ENCODE measurements at regions not wholly inside any gene's neighbourhood (a gene's known extent, or its start where the extent isn't known, plus 50 kb on each side); places are given as distances from the start of the nearest gene placed in this dataset.
"Not testable (repeated sequence)": the region's sequence is repeated elsewhere in the genome, so short reads cannot be mapped to it uniquely, and the experiment has no call there.

- Histone ChIP-seq H3K9ac (ENCODE audit: low read length in 3 of 3) (no peak overlapping the region), H3K27ac (ENCODE audit: low read depth in 2 of 2, low read length in 2 of 2) (no peak overlapping the region), H3K27me3 (ENCODE audit: control insufficient read depth, insufficient read depth, low read length) (no peaks in the 10 kb centered on the region), H3K4me3 (ENCODE audit: low read length in 3 of 3) (no peak overlapping the region), H3K4me1 (ENCODE audit: control insufficient read depth in 2 of 3, insufficient read depth in 2 of 3, low read depth in 1 of 3, low read length in 3 of 3) (no peaks in the 10 kb centered on the region), H3K9me3 (ENCODE audit: control insufficient read depth in 2 of 3, insufficient read depth in 1 of 3, low read length in 3 of 3) (no peaks in the 10 kb centered on the region), H3K36me3 (ENCODE audit: control insufficient read depth in 2 of 3, insufficient read depth in 3 of 3, low read length in 3 of 3) (no peaks in the 10 kb centered on the region)
- TF ChIP-seq, protein P1, sequence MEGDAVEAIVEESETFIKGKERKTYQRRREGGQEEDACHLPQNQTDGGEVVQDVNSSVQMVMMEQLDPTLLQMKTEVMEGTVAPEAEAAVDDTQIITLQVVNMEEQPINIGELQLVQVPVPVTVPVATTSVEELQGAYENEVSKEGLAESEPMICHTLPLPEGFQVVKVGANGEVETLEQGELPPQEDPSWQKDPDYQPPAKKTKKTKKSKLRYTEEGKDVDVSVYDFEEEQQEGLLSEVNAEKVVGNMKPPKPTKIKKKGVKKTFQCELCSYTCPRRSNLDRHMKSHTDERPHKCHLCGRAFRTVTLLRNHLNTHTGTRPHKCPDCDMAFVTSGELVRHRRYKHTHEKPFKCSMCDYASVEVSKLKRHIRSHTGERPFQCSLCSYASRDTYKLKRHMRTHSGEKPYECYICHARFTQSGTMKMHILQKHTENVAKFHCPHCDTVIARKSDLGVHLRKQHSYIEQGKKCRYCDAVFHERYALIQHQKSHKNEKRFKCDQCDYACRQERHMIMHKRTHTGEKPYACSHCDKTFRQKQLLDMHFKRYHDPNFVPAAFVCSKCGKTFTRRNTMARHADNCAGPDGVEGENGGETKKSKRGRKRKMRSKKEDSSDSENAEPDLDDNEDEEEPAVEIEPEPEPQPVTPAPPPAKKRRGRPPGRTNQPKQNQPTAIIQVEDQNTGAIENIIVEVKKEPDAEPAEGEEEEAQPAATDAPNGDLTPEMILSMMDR (IDR thresholded peaks at IDR 0.05; ENCODE audit: borderline replicate concordance, extremely low read depth, insufficient read depth) = no peak
- intact Hi-C loops (cut with DNase I) = no loop called here
- no peak for FAIRE-seq
- DNase-seq = no peak
Measured at GRCh38 chr6:167211295-167211648, 53.5 kb upstream of the GPR31 start.

- intact Hi-C loops (cut with DNase I) = no loop called here
- DNase-seq (no peak), FAIRE-seq (no peak)
- no peaks in the 10 kb centered on the region for H3K4me1 ChIP-seq (ENCODE audit: control insufficient read depth in 2 of 3, insufficient read depth in 2 of 3, low read depth in 1 of 3, low read length in 3 of 3)
- H3K27ac ChIP-seq (ENCODE audit: low read depth in 2 of 2, low read length in 2 of 2) = no peak overlapping the region
- no peaks in the 10 kb centered on the region for H3K9me3 ChIP-seq (ENCODE audit: control insufficient read depth in 2 of 3, insufficient read depth in 1 of 3, low read length in 3 of 3)
- H3K9ac ChIP-seq (ENCODE audit: low read length in 3 of 3) = no peak overlapping the region
- no peaks in the 10 kb centered on the region for H3K27me3 ChIP-seq (ENCODE audit: control insufficient read depth, insufficient read depth, low read length)
- TF ChIP-seq, protein P1 (IDR thresholded peaks at IDR 0.05; ENCODE audit: borderline replicate concordance, extremely low read depth, insufficient read depth) = no peak
- H3K36me3 ChIP-seq (ENCODE audit: control insufficient read depth in 2 of 3, insufficient read depth in 3 of 3, low read length in 3 of 3) = no peaks in the 10 kb centered on the region
- H3K4me3 ChIP-seq (ENCODE audit: low read length in 3 of 3) = no peak overlapping the region
Measured at GRCh38 chr6:167211881-167212712, 54.3 kb upstream of the GPR31 start.

DNA sequence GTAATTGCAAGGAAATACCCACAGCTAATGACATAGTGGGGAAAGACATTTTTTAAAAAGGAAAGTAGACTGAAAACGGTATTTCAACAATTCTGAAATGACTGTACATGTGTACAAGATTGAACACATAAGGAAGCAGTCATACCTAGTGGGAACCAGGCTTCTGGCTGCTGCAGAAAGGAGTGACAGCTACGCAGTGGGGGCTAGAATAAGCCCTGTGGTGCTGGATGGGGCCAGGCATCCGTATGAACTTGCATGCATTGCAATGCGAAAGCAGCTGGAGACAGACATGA, 54.9 kb upstream of the GPR31 start:
- no peak for DNase-seq
- H3K36me3 ChIP-seq (ENCODE audit: control insufficient read depth in 2 of 3, insufficient read depth in 3 of 3, low read length in 3 of 3) = no peaks in the 10 kb centered on the region
- H3K27me3 ChIP-seq (ENCODE audit: control insufficient read depth, insufficient read depth, low read length) = no peaks in the 10 kb centered on the region
- no peak overlapping the region for H3K9ac ChIP-seq (ENCODE audit: low read length in 3 of 3)
- no peak overlapping the region for H3K4me3 ChIP-seq (ENCODE audit: low read length in 3 of 3)
- no peaks in the 10 kb centered on the region for H3K4me1 ChIP-seq (ENCODE audit: control insufficient read depth in 2 of 3, insufficient read depth in 2 of 3, low read depth in 1 of 3, low read length in 3 of 3)
- TF ChIP-seq, protein P1 (IDR thresholded peaks at IDR 0.05; ENCODE audit: borderline replicate concordance, extremely low read depth, insufficient read depth) = no peak
- no peak for FAIRE-seq
- no peak overlapping the region for H3K27ac ChIP-seq (ENCODE audit: low read depth in 2 of 2, low read length in 2 of 2)
- intact Hi-C loops (cut with DNase I) = no loop called here
- no peaks in the 10 kb centered on the region for H3K9me3 ChIP-seq (ENCODE audit: control insufficient read depth in 2 of 3, insufficient read depth in 1 of 3, low read length in 3 of 3)

DNA sequence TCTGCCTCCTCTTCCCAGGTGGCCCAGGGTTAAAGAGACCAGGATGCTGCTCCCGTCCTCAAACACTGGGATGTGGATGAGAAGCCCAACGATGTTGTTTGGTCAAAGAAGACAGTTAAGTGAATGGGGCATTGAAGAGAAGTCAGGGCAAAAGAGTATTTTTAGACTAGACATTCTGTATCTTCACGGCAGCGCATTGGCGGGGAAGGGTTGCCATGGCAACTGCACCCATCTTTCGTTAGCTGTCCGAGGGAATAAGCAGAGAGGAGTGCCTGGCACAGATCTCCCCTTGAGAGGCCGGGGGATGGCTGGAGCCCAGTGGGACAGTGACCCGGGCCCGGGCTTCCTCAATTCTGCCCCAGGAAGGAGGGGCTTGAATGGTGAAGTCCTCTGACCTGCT, 56.4 kb upstream of the GPR31 start:
- H3K4me3 ChIP-seq (ENCODE audit: low read length in 3 of 3) = no peak overlapping the region
- H3K27ac ChIP-seq (ENCODE audit: low read depth in 2 of 2, low read length in 2 of 2) = no peak overlapping the region
- no peak for FAIRE-seq
- H3K9ac ChIP-seq (ENCODE audit: low read length in 3 of 3) = no peak overlapping the region
- TF ChIP-seq, protein P1 (IDR thresholded peaks at IDR 0.05; ENCODE audit: borderline replicate concordance, extremely low read depth, insufficient read depth) = no peak
- H3K36me3 ChIP-seq (ENCODE audit: control insufficient read depth in 2 of 3, insufficient read depth in 3 of 3, low read length in 3 of 3) = no peaks in the 10 kb centered on the region
- intact Hi-C loops (cut with DNase I) = no loop called here
- no peak for DNase-seq
- H3K27me3 ChIP-seq (ENCODE audit: control insufficient read depth, insufficient read depth, low read length) = no peaks in the 10 kb centered on the region
- no peaks in the 10 kb centered on the region for H3K4me1 ChIP-seq (ENCODE audit: control insufficient read depth in 2 of 3, insufficient read depth in 2 of 3, low read depth in 1 of 3, low read length in 3 of 3)
- no peaks in the 10 kb centered on the region for H3K9me3 ChIP-seq (ENCODE audit: control insufficient read depth in 2 of 3, insufficient read depth in 1 of 3, low read length in 3 of 3)

DNA sequence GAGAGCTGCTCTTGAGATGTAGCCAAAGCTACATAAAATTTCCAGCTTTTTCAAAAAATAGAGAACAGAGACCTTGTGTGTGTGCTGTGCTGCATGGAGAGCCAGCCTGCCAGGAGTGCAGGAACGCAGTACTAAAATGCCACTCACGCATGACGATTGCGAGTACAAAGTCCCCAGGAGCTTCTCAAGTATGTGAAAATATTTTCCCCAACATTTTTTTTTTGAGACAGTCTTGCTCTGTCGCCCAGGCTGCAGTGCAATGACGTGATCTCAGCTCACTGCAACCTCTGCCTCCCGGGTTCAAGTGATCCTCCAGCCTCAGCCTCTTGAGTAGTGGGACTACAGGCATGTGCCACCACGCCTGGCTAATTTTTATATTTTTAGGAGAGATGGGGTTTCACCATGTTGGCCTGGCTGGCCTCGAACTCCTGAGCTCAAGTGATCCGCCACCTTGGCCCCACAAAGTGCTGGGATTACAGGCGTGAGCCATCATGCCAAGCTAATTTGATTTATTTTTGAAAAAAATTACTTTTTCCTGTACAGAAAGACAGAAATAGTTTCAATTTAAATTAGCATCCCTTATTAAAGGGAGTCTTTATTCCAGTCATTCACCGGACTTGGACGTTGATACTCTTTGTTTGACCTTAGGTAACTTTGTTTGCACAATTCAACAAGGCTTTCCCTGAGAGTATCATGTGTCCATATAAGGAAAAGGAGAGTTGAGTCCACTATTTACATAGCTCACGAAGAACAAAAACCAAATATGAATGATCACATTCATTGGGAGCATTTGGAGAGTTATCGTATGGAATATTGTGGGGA, 57.9 kb upstream of the GPR31 start:
- H3K27ac ChIP-seq (ENCODE audit: low read depth in 2 of 2, low read length in 2 of 2); H3K27me3 ChIP-seq (ENCODE audit: control insufficient read depth, insufficient read depth, low read length); H3K36me3 ChIP-seq (ENCODE audit: control insufficient read depth in 2 of 3, insufficient read depth in 3 of 3, low read length in 3 of 3); H3K9ac ChIP-seq (ENCODE audit: low read length in 3 of 3); H3K4me3 ChIP-seq (ENCODE audit: low read length in 3 of 3); DNase-seq; FAIRE-seq; H3K9me3 ChIP-seq (ENCODE audit: control insufficient read depth in 2 of 3, insufficient read depth in 1 of 3, low read length in 3 of 3); H3K4me1 ChIP-seq (ENCODE audit: control insufficient read depth in 2 of 3, insufficient read depth in 2 of 3, low read depth in 1 of 3, low read length in 3 of 3); intact Hi-C loops (cut with DNase I): not testable (repeated sequence)

Data from kidney (tissue), 13 donors.